ENCODE measurements at regions not wholly inside any gene's neighbourhood (a gene's known extent, or its start where the extent isn't known, plus 50 kb on each side); places are given as distances from the start of the nearest gene placed in this dataset.

GRCh38 chr1:60888126-60888525, 194.2 kb upstream of the NFIA start:
- no peak for DNase-seq (ENCODE audit: low spot score in 2 of 2)
- no peak for TF ChIP-seq CTCF (IDR thresholded peaks at IDR 0.05)
- Histone ChIP-seq H3K27me3 (no peaks in the 10 kb centered on the region), H3K27ac (no peak overlapping the region), H3K9me3 (no peaks in the 10 kb centered on the region), H3K4me3 (no peak overlapping the region), H3K36me3 (no peaks in the 10 kb centered on the region), H3K4me1 (no peaks in the 10 kb centered on the region)
- intact Hi-C loops (cut with DNase I), result no loop called here

- Histone ChIP-seq H3K36me3 (no peaks in the 10 kb centered on the region), H3K27me3 (no peaks in the 10 kb centered on the region), H3K27ac (no peak overlapping the region), H3K4me1 (no peaks in the 10 kb centered on the region), H3K4me3 (no peak overlapping the region), H3K9me3 (no peaks in the 10 kb centered on the region)
- no peak for TF ChIP-seq CTCF (IDR thresholded peaks at IDR 0.05)
- intact Hi-C loops (cut with DNase I), result no loop called here
- no peak for DNase-seq (ENCODE audit: low spot score in 2 of 2)
Measured at GRCh38 chr1:60886793-60887331, 195.5 kb upstream of the NFIA start.

- Histone ChIP-seq H3K27ac (no peak overlapping the region), H3K9me3 (no peaks in the 10 kb centered on the region), H3K4me3 (no peak overlapping the region), H3K36me3 (no peaks in the 10 kb centered on the region), H3K27me3 (no peaks in the 10 kb centered on the region), H3K4me1 (no peaks in the 10 kb centered on the region)
- TF ChIP-seq CTCF (IDR thresholded peaks at IDR 0.05), result no peak
- intact Hi-C loops (cut with DNase I), result no loop called here
- no peak for DNase-seq (ENCODE audit: low spot score in 2 of 2)
Measured at GRCh38 chr1:60886090-60886489, 196.3 kb upstream of the NFIA start.

- H3K27ac ChIP-seq, result no peak overlapping the region
- H3K4me3 ChIP-seq, result no peak overlapping the region
- H3K9me3 ChIP-seq, result no peaks in the 10 kb centered on the region
- intact Hi-C loops (cut with DNase I), result no loop called here
- no peak for DNase-seq (ENCODE audit: low spot score in 2 of 2)
- no peaks in the 10 kb centered on the region for H3K36me3 ChIP-seq
- no peaks in the 10 kb centered on the region for H3K27me3 ChIP-seq
- no peaks in the 10 kb centered on the region for H3K4me1 ChIP-seq
- TF ChIP-seq CTCF (IDR thresholded peaks at IDR 0.05), result no peak
Measured at GRCh38 chr1:60880202-60880601, 202.2 kb upstream of the NFIA start.

GRCh38 chr1:60878323-60878722, 204.0 kb upstream of the NFIA start:
- no peaks in the 10 kb centered on the region for H3K4me1 ChIP-seq
- no peaks in the 10 kb centered on the region for H3K9me3 ChIP-seq
- H3K27me3 ChIP-seq, result no peaks in the 10 kb centered on the region
- no peak overlapping the region for H3K4me3 ChIP-seq
- no peak for TF ChIP-seq CTCF (IDR thresholded peaks at IDR 0.05)
- DNase-seq (ENCODE audit: low spot score in 2 of 2), result no peak
- intact Hi-C loops (cut with DNase I), result no loop called here
- no peaks in the 10 kb centered on the region for H3K36me3 ChIP-seq
- no peak overlapping the region for H3K27ac ChIP-seq

GRCh38 chr1:60877376-60877775, 205.0 kb upstream of the NFIA start:
- Histone ChIP-seq H3K27ac (no peak overlapping the region), H3K27me3 (no peaks in the 10 kb centered on the region), H3K36me3 (no peaks in the 10 kb centered on the region), H3K4me1 (no peaks in the 10 kb centered on the region), H3K4me3 (no peak overlapping the region), H3K9me3 (no peaks in the 10 kb centered on the region)
- no peak for DNase-seq (ENCODE audit: low spot score in 2 of 2)
- intact Hi-C loops (cut with DNase I), result no loop called here
- TF ChIP-seq CTCF (IDR thresholded peaks at IDR 0.05), result no peak
